ENCODE measurements at regions not wholly inside any gene's neighbourhood (a gene's known extent, or its start where the extent isn't known, plus 50 kb on each side); places are given as distances from the start of the nearest gene placed in this dataset.
"Not testable (repeated sequence)": the region's sequence is repeated elsewhere in the genome, so short reads cannot be mapped to it uniquely, and the experiment has no call there.

GRCh38 chr5:97568382-97568781 lies 385.3 kb upstream of the RIOK2 start:
- FAIRE-seq (no peak), DNase-seq (ENCODE audit: low spot score in 2 of 2) (no peak)

GRCh38 chr5:97570242-97570641 lies 387.2 kb upstream of the RIOK2 start:
- no peak for DNase-seq (ENCODE audit: low spot score in 2 of 2)
- FAIRE-seq, result no peak

GRCh38 chr5:97575322-97575721 lies 392.3 kb upstream of the RIOK2 start:
- DNase-seq (ENCODE audit: low spot score in 2 of 2) (no peak), FAIRE-seq (no peak)

GRCh38 chr5:97576956-97577355 lies 393.9 kb upstream of the RIOK2 start:
- FAIRE-seq, result no peak
- DNase-seq (ENCODE audit: low spot score in 2 of 2), result no peak

- FAIRE-seq; DNase-seq (ENCODE audit: low spot score in 2 of 2): not testable (repeated sequence)
These were observed 396.9 kb upstream of the RIOK2 start for GRCh38 chr5:97579977-97580376.

- DNase-seq (ENCODE audit: low spot score in 2 of 2) (no peak), FAIRE-seq (no peak)
These were observed 397.7 kb upstream of the RIOK2 start for GRCh38 chr5:97580746-97581145.

GRCh38 chr5:97591781-97592180 lies 408.7 kb upstream of the RIOK2 start:
- no peak for FAIRE-seq
- DNase-seq (ENCODE audit: low spot score in 2 of 2), result no peak

GRCh38 chr5:97600486-97600885 lies 417.4 kb upstream of the RIOK2 start:
- DNase-seq (ENCODE audit: low spot score in 2 of 2), result no peak
- no peak for FAIRE-seq

- DNase-seq (ENCODE audit: low spot score in 2 of 2) (no peak), FAIRE-seq (no peak)
These were observed 418.6 kb upstream of the RIOK2 start for GRCh38 chr5:97601651-97602050.

GRCh38 chr5:97606531-97606930 lies 423.5 kb upstream of the RIOK2 start:
- FAIRE-seq, result no peak
- no peak for DNase-seq (ENCODE audit: low spot score in 2 of 2)

GRCh38 chr5:97608501-97608900 lies 425.5 kb upstream of the RIOK2 start:
- FAIRE-seq, result no peak

GRCh38 chr5:97618721-97619120 lies 435.7 kb upstream of the RIOK2 start:
- DNase-seq (ENCODE audit: low spot score in 2 of 2) (no peak), FAIRE-seq (no peak)

More at GRCh38 chr5:97608501-97608900, 425.5 kb upstream of the RIOK2 start:
- DNase-seq (ENCODE audit: low spot score in 2 of 2), result no peak

- DNase-seq (ENCODE audit: low spot score in 2 of 2) (no peak), FAIRE-seq (no peak)
These were observed 440.4 kb upstream of the RIOK2 start for GRCh38 chr5:97623441-97623840.

GRCh38 chr5:97624886-97625285 lies 441.8 kb upstream of the RIOK2 start:
- DNase-seq (ENCODE audit: low spot score in 2 of 2) (no peak), FAIRE-seq (no peak)

- FAIRE-seq (no peak), DNase-seq (ENCODE audit: low spot score in 2 of 2) (no peak)
These were observed 444.2 kb upstream of the RIOK2 start for GRCh38 chr5:97627272-97627671.

- DNase-seq (ENCODE audit: low spot score in 2 of 2) (no peak), FAIRE-seq (no peak)
These were observed 445.0 kb upstream of the RIOK2 start for GRCh38 chr5:97628031-97628430.

- no peak for FAIRE-seq
- no peak for DNase-seq (ENCODE audit: low spot score in 2 of 2)
These were observed 445.8 kb upstream of the RIOK2 start for GRCh38 chr5:97628807-97629206.

- DNase-seq (ENCODE audit: low spot score in 2 of 2) (no peak), FAIRE-seq (no peak)
These were observed 446.2 kb upstream of the RIOK2 start for GRCh38 chr5:97629276-97629675.

- no peak for DNase-seq (ENCODE audit: low spot score in 2 of 2)
- FAIRE-seq, result no peak
These were observed 452.5 kb upstream of the RIOK2 start for GRCh38 chr5:97635553-97635952.

- FAIRE-seq, result no peak
- DNase-seq (ENCODE audit: low spot score in 2 of 2), result no peak
These were observed 453.7 kb upstream of the RIOK2 start for GRCh38 chr5:97636766-97637165.

GRCh38 chr5:97641081-97641480 lies 458.0 kb upstream of the RIOK2 start:
- DNase-seq (ENCODE audit: low spot score in 2 of 2), result no peak
- no peak for FAIRE-seq

- DNase-seq (ENCODE audit: low spot score in 2 of 2) (no peak), FAIRE-seq (no peak)
These were observed 461.2 kb upstream of the RIOK2 start for GRCh38 chr5:97644206-97644605.

- DNase-seq (ENCODE audit: low spot score in 2 of 2) (no peak), FAIRE-seq (no peak)
These were observed 461.8 kb upstream of the RIOK2 start for GRCh38 chr5:97644896-97645295.
